RPMI7951 (cell line): ENCODE measurements at regions not wholly inside any gene's neighbourhood (a gene's known extent, or its start where the extent isn't known, plus 50 kb on each side); places are given as distances from the start of the nearest gene placed in this dataset.
"Not testable (repeated sequence)": the region's sequence is repeated elsewhere in the genome, so short reads cannot be mapped to it uniquely, and the experiment has no call there.

ENCODE experiments used
- DNase-seq: peaks from one replicate; pipeline ENCODE4 v3.0.0-alpha.2; 2012; ENCODE audit warnings: low read depth

- no peak for DNase-seq
Measured at GRCh38 chr11:69869311-69869939, 50.2 kb upstream of the FGF3 start.

GRCh38 chr11:69870766-69871165, 51.5 kb upstream of the FGF3 start:
- no peak for DNase-seq

GRCh38 chr11:69873166-69874077, 54.2 kb upstream of the FGF3 start:
- DNase-seq, result no peak

DNA sequence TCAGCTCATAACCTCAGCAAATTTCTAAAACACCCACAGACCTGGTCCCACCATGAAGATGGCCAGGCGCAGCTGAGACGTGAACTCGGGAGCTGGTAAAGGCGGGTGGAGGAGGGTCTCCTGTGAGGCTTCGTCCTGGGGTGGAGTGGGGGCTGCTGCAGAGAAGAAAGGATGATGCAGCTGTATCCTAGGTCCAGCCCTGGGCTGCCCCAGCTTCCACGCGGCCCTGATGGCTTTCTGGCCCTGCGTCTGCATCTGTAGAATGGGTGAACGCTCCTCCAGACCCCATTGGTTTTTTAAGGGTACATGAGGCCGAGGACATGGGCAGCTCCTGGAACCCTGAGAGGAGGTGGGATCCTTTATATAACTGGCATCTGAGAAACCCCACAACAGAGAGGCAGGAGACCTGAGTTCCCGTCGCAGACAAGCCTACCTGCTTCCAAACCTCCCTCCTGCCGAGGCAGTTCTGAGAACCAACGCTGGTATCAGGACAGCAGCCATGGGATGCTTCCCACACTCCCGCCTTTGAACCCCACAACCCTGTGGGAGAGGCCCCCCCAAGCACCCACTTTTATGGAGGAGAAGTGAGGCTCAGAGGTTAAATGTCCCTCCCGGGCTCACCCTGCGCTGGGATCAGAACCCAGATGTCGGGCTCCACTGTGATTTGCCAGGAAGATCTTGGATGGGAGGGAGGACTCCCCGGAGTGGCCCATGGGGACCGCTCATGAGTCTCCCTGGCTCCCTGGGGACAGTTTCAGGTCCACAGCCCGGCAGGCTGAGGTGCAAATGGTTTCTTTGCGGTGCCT, 55.2 kb upstream of the FGF3 start:
- no peak for DNase-seq

DNA sequence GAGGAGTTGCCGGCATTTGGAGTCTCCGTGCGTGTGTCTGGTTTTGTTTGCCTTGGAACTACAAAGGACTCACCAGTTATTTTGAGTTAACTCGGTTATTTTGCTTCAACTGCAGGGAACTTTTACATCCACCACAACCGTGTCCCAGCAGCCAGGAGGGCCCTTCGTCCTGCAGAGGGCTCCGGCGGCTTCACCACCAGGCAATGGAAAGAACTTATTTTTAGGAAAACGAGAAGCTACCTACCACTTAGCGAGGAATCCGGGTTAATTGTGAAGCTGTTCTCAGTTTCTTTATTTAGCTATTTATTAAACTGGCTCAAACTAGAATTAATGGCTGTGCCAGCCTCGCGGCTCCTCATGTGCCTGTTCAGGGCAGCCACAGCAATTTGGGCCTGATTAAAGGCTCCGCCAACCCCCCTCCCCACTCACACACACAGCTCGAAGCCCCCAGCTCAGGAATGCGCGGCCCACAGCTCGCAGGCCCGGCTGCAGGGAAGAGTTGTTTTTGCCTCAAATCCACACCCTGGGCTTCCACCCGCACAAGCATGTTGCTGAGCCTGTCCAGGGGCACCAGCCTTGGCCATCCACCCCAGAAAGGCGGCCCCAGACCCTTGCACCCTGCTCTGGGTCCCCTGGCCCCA, 55.9 kb upstream of the FGF3 start:
- DNase-seq, result no peak

DNA sequence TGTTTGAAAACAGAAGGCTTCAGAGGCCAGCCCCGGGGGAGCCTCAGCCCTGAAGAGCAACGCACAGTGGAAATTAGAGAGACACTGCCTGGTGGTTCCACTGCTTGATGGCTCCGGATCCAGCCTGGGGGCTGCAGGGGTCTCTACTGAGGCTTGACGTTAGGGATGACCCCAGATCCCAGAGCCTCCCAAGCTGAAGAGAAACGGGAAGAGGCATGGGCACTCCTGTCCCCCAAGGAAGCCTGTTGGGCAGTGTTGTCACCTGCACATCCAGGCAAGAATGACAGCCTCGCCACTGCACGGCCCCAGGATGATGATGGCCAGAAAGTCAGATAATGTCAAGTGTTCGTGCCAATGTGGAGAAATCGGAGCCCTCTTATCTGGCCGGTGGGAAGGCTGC, 56.8 kb upstream of the FGF3 start:
- no peak for DNase-seq

- DNase-seq, result no peak
Measured at GRCh38 chr11:69877235-69877634, 58.0 kb upstream of the FGF3 start.

GRCh38 chr11:69877704-69878103, 58.5 kb upstream of the FGF3 start:
- not testable (repeated sequence) for DNase-seq

GRCh38 chr11:69878144-69878883, 59.1 kb upstream of the FGF3 start:
- no peak for DNase-seq

DNA sequence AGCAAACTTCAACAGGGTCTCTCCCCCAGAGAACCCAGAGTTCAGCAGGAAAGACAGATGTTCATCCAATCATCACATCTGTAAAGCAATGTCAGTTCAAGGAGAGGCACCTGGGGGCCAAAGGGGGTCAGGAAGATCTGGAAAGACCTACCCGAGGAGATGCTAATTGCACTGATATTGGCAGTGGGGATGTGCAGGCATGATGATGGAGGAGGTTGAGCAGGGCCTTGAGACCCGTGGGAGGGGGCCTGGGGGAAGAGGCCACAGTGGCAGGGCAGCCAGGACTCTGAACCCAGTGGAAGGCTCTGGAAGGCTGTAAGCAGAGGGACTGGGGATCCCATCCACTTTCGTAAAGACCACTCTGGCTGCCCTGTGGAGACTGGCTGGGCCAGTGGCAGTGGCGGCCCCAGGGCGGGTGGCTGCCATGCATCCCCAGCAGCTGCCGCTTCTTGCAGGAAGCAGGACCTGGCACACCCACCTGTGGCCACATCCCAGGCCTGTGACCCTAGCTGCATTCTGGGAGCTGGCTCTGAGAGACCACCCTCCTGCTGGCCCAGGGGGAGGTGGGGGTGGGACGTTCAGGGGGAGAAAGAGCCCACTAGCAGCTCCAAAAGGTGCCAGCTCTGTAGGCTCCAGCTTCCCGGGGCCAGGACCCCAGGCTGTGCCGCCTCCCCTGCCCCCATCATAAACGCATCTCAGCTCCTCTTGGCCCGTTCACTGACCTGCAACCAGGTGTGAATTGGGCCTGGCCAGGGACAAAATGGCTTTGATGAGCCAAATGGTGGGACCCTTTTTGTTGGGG, 59.9 kb upstream of the FGF3 start:
- no peak for DNase-seq

- no peak for DNase-seq
Measured at GRCh38 chr11:69879729-69880005, 60.5 kb upstream of the FGF3 start.

GRCh38 chr11:69880041-69880825, 61.0 kb upstream of the FGF3 start:
- no peak for DNase-seq

DNA sequence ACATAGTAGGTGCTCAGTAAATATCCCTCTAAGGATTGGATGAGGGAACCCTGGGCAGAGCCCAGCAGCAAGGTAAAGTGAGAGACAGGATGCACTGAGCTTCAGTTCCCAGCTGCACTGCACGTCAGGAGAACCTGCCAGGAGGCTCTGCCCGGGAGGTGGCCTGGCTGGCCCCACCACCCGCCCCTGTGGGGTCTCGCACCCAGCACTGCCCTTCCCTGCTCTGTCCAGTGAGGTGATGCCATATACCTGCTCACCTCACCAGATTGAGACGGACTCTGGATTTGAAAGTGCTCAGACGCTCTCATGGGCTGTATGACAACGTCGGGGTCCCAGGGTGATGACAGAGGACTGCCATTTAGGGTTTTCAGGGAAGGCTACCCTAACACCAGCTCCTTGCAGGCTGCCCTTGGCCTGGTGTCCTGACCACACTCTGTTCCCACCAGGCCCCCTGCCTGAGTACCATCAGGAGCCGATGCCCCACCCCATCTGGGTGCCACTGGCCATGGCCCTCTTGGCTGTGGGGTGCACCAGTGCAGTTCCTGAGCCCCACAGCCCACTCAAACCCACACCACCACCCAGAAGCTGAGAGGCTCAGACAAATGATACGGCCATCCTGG, 61.7 kb upstream of the FGF3 start:
- no peak for DNase-seq

DNA sequence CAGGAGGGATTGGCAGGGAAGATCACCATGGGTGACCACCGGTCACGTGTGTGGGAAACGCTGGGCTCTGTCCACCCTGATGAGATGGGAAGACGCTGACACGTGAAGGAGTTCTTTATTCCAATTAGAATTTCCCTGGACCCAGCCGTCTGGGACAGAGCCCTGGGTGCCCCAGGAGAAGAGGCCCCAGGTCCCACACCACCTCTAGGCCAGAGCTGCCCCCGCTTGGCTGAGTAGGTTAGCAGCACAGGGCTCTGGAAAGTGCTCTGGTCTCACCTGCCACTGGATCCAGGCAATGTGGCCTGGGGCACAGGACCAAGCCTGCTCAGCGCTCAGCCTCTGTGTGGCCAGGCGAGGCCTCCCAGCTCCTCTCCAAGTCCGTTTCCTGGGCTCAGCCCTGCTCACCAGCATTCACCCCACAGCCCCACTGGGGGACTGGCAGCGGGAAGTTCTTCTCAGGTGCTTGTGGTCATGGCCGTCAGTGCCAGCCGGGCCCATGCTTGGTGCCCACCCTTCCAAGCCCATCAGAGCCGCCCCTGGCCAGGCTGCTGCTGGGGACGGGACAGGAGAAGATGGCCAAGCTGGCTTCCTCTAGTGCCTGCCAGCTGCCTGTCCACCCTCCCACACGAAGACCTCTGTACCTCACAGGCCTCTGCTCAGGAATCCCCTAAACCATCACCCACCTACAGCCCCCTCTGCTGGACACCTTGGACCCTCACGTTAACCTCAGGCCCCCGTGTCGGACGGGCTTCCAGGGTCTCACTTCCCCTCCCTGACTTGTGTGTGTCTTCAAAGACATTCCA, 62.5 kb upstream of the FGF3 start:
- no peak for DNase-seq

GRCh38 chr11:69882270-69882608, 63.0 kb upstream of the FGF3 start:
- no peak for DNase-seq

- DNase-seq, result no peak
Measured at GRCh38 chr11:69883292-69884255, 64.4 kb upstream of the FGF3 start.

GRCh38 chr11:69884286-69884685, 65.1 kb upstream of the FGF3 start:
- DNase-seq, result no peak

DNA sequence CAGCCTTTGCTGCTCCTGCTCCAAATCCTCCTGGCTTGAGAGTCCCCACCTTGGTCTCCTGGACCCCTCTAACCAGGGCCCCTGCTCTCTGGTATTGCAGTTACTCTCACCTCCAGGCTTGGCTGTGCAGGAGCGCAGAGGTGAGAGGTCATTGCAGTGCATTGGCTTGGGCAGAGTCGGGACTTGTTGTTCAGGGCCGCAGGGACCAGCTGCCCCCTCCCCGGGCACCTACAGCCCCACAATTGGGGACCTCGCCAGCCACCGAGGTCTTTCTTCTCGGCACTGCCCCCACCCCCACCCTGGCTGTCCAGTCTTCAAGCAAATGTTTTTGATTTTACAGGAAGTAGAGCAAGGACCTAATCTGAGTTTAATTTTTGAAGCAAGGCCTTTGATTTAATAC, 65.5 kb upstream of the FGF3 start:
- no peak for DNase-seq
